ENCODE measurements at regions not wholly inside any gene's neighbourhood (a gene's known extent, or its start where the extent isn't known, plus 50 kb on each side); places are given as distances from the start of the nearest gene placed in this dataset.

DNA sequence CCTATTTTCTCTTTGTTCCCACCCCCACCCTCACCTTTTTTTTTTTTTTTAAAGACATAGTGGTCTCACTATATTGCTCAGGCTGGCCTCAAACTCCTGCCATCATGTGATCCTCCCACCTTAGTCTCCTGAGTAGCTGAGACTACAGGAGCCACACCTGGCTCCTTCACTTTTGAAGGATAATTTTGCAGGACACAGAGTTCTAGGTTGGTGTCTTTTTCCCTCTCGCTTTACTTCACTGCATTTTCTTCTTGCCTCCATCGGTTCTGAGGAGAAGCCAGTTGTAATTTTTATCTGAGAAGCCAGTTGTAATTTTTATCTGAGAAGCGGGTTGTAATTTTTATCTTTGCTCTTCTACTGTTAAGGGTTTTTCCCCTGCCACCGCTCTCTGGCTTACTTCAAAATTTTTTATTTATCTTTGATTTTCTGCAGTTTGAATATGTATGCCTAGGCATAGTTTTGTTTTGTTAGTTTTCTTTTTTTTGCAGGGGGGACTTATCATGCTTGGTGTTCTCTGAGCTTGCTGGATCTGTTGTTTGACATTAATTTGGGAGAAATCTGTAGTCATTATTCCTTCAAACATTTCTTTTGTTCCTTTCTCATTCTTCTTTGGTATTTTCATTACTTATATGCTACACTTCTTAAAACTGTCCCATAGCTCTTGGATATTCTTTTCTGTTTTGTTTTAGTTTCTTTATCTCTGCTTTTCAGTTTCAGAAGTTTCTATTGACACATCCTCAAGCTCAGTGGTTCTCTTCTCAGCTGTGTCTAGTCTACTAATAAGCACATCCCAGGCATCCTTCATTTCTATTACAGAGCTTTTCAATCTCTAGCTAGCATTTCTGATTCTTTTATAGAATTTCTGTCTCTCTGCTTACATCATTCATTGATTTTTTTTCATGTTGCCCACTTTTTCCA is 148.2 kb upstream of the CHD1 start:
- Mint-ChIP-seq H3K4me1 (peaks cover 18% of the 10 kb centered on the region), H3K27me3 (ENCODE audit: low read depth) (no peaks in the 10 kb centered on the region), H3K4me3 (no peak overlapping the region), H3K36me3 (no peaks in the 10 kb centered on the region), H3K27ac (no peak overlapping the region), H3K9me3 (peaks cover 13% of the 10 kb centered on the region)
- POLR2A ChIA-PET = no interaction called here
- ATAC-seq (no peak), DNase-seq (ENCODE audit: low spot score) (no peak)
- TF ChIP-seq CBFB (CRISPR knock-in tag; IDR thresholded peaks at IDR 0.05; ENCODE audit: low read depth) = no peak
- TF ChIP-seq ZBTB21 (CRISPR knock-in tag; IDR thresholded peaks at IDR 0.05; ENCODE audit: borderline replicate concordance) = no peak
- CTCF ChIA-PET = interaction anchor here (1.7 kb wide), 1 partner anchor 16 kb away, joined by 6 read pairs; no protein-coding TSS in a partner anchor

DNA sequence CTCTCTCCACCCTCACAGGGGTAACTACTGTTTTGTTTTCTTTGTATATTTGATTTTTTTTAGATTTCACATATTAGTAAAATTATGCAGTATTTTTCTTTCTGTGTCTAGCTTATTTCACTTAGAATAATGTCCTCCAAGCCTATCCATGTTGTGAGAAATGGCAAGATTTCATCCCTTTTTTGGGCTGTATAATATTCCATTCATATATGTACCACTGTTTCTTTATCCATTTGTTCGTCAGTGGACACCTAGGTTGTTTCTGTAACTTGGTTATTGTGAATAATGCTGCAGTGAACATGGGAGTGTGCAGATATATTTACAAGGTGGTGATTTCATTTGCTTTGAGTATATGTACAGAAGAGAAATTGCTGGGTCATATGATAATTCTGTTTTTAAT is 144.0 kb upstream of the CHD1 start:
- H3K4me1 Mint-ChIP-seq = no peaks in the 10 kb centered on the region
- TF ChIP-seq SMAD4 (CRISPR knock-in tag; IDR thresholded peaks at IDR 0.05) = no peak
- TF ChIP-seq TEAD1 (CRISPR knock-in tag; IDR thresholded peaks at IDR 0.05) = no peak
- TF ChIP-seq, protein P1, sequence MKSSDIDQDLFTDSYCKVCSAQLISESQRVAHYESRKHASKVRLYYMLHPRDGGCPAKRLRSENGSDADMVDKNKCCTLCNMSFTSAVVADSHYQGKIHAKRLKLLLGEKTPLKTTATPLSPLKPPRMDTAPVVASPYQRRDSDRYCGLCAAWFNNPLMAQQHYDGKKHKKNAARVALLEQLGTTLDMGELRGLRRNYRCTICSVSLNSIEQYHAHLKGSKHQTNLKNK (CRISPR knock-in tag; IDR thresholded peaks at IDR 0.05) = no peak
- TF ChIP-seq, protein P2, sequence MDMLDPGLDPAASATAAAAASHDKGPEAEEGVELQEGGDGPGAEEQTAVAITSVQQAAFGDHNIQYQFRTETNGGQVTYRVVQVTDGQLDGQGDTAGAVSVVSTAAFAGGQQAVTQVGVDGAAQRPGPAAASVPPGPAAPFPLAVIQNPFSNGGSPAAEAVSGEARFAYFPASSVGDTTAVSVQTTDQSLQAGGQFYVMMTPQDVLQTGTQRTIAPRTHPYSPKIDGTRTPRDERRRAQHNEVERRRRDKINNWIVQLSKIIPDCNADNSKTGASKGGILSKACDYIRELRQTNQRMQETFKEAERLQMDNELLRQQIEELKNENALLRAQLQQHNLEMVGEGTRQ (CRISPR knock-in tag; IDR thresholded peaks at IDR 0.05) = no peak
- no peak for TF ChIP-seq JUN (CRISPR knock-in tag; IDR thresholded peaks at IDR 0.05)
- no peak for TF ChIP-seq NFYB (CRISPR knock-in tag; conservative IDR thresholded peaks at IDR 0.05; ENCODE audit: low read depth)
- TF ChIP-seq RELA (CRISPR knock-in tag; IDR thresholded peaks at IDR 0.05; ENCODE audit: borderline replicate concordance) = no peak
- TF ChIP-seq ELF4 (CRISPR knock-in tag; IDR thresholded peaks at IDR 0.05; ENCODE audit: low read depth) = no peak
- TF ChIP-seq, protein P3, sequence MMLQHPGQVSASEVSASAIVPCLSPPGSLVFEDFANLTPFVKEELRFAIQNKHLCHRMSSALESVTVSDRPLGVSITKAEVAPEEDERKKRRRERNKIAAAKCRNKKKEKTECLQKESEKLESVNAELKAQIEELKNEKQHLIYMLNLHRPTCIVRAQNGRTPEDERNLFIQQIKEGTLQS (CRISPR knock-in tag; conservative IDR thresholded peaks at IDR 0.05) = no peak
- TF ChIP-seq MXD4 (CRISPR knock-in tag; IDR thresholded peaks at IDR 0.05; ENCODE audit: borderline replicate concordance) = no peak
- TF ChIP-seq, protein P4, sequence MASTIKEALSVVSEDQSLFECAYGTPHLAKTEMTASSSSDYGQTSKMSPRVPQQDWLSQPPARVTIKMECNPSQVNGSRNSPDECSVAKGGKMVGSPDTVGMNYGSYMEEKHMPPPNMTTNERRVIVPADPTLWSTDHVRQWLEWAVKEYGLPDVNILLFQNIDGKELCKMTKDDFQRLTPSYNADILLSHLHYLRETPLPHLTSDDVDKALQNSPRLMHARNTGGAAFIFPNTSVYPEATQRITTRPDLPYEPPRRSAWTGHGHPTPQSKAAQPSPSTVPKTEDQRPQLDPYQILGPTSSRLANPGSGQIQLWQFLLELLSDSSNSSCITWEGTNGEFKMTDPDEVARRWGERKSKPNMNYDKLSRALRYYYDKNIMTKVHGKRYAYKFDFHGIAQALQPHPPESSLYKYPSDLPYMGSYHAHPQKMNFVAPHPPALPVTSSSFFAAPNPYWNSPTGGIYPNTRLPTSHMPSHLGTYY (CRISPR knock-in tag; IDR thresholded peaks at IDR 0.05) = no peak
- no peak for TF ChIP-seq ZNF121 (CRISPR knock-in tag; IDR thresholded peaks at IDR 0.05)
- TF ChIP-seq SOX15 (CRISPR knock-in tag; IDR thresholded peaks at IDR 0.05) = no peak
- no peak for TF ChIP-seq NFATC4 (CRISPR knock-in tag; IDR thresholded peaks at IDR 0.05)
- TF ChIP-seq, protein P5, sequence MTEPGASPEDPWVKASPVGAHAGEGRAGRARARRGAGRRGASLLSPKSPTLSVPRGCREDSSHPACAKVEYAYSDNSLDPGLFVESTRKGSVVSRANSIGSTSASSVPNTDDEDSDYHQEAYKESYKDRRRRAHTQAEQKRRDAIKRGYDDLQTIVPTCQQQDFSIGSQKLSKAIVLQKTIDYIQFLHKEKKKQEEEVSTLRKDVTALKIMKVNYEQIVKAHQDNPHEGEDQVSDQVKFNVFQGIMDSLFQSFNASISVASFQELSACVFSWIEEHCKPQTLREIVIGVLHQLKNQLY (CRISPR knock-in tag; IDR thresholded peaks at IDR 0.05) = no peak
- no peak for TF ChIP-seq PRRX2 (CRISPR knock-in tag; IDR thresholded peaks at IDR 0.05)
- TF ChIP-seq ZBTB21 (CRISPR knock-in tag; IDR thresholded peaks at IDR 0.05; ENCODE audit: borderline replicate concordance) = no peak
- no peak for TF ChIP-seq FOXK1 (CRISPR knock-in tag; IDR thresholded peaks at IDR 0.05)
- TF ChIP-seq, protein P6, sequence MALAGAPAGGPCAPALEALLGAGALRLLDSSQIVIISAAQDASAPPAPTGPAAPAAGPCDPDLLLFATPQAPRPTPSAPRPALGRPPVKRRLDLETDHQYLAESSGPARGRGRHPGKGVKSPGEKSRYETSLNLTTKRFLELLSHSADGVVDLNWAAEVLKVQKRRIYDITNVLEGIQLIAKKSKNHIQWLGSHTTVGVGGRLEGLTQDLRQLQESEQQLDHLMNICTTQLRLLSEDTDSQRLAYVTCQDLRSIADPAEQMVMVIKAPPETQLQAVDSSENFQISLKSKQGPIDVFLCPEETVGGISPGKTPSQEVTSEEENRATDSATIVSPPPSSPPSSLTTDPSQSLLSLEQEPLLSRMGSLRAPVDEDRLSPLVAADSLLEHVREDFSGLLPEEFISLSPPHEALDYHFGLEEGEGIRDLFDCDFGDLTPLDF (CRISPR knock-in tag; IDR thresholded peaks at IDR 0.05) = no peak
- TF ChIP-seq OVOL2 (CRISPR knock-in tag; IDR thresholded peaks at IDR 0.05; ENCODE audit: borderline replicate concordance) = no peak
- H3K9me3 Mint-ChIP-seq = peaks cover 8% of the 10 kb centered on the region
- no peak for DNase-seq (ENCODE audit: low spot score)
- no peak overlapping the region for H3K27ac Mint-ChIP-seq
- H3K27me3 Mint-ChIP-seq (ENCODE audit: low read depth) = no peaks in the 10 kb centered on the region
- no peaks in the 10 kb centered on the region for H3K36me3 Mint-ChIP-seq
- ChIA-PET CTCF (interaction anchor here (0.6 kb wide), 1 partner anchor 1358 kb away, joined by 3 read pairs; no protein-coding TSS in a partner anchor), POLR2A (no interaction called here)
- no peak for ATAC-seq
- H3K4me3 Mint-ChIP-seq = no peak overlapping the region

All from WTC11 (cell line).